ENCODE measurements at regions not wholly inside any gene's neighbourhood (a gene's known extent, or its start where the extent isn't known, plus 50 kb on each side); places are given as distances from the start of the nearest gene placed in this dataset.
"Not testable (repeated sequence)": the region's sequence is repeated elsewhere in the genome, so short reads cannot be mapped to it uniquely, and the experiment has no call there.

DNA sequence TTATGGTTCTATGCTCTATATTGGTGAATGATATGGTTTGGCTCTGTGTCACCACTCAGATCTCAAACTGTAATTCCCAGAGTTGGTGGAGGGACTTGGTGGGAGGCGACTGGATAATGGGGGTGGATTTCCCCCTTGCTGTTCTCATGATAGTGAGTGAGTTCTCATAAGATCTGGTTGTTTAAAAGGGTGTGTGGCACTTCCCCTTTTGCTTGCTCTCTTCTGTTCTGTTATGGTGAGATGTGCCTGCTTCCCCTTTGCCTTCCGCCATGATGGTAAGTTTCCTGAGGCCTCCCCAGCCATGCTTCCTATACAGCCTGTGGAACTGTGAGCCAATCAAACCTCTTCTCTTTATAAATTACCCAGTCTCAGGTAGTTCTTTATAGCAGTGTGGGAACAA lies 446.6 kb upstream of the PDE3A start:
- not testable (repeated sequence) for DNase-seq

DNA sequence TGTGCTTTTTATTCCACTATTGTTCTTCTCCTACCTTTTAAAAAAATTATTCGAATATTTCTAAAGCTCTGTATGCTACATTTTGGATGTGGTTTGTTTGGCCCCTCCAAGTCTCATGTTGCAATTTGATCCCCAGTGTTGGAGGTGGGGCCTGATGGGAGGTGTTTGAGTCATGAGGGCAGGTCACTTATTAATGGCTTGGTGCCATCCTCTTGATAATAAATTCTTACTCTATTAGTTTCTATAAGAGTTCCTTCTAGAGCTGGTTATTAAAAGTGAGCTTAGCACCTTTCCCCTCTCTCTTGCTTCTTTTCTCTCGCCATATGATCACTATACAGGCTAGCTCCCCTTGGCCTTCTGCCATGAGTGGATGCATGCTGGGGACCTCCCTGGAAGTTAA lies 445.6 kb upstream of the PDE3A start:
- no peak for DNase-seq

DNA sequence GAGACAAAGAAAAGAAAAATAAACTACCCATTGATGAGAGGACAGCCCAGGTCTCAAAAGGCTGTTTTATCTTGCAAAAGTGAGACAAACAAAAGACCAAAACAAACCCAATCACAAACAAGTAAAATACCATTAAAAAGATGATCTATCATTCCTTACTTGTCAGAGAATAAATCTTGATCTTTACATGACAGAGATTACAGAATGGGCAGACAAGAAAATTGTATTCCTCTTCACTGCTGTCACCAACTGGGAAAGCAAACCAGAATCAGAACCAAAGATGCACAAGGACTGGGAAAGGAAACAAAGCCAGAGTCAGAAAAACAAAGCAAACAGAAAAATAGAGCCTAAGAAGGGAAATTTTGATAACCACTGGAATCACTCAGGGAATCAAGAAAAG lies 444.0 kb upstream of the PDE3A start:
- no peak for DNase-seq

DNA sequence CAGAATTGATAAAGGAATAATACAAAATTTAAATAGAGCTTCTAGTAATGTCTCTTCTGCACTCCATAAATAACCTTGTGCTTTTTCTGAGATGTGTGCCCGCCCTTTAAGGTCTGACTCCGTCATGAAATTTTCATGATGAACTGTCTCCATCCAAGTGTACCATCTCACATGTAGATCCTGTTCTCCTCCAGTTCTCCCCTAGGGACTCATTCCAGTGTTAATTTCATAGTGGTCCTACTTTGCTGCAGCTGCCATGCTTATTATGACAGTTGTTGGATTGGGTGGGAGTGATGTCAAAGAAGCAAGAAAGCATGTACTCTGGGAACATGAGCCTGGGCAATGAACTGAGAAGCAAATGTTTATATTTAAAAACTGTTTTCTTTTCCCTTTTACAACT lies 442.5 kb upstream of the PDE3A start:
- no peak for DNase-seq

DNA sequence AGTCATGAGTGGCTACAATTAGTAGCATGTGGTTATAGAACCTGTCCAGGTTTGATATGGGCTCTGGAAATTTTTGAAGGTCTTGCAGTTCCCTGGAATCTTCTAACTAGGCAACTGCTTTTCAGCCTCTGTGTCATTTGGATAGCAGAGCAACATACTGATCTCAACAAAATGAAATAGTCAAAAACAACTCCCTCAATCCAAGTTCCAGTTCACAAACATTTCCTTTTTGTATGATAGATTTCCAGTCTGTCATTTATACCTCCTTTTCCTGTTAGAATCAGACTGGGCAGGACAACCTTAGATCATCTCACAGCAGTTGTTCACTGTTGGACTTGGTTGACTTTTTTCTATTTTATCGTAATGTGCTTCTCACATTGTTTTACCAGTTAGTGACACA lies 442.1 kb upstream of the PDE3A start:
- DNase-seq = no peak

DNA sequence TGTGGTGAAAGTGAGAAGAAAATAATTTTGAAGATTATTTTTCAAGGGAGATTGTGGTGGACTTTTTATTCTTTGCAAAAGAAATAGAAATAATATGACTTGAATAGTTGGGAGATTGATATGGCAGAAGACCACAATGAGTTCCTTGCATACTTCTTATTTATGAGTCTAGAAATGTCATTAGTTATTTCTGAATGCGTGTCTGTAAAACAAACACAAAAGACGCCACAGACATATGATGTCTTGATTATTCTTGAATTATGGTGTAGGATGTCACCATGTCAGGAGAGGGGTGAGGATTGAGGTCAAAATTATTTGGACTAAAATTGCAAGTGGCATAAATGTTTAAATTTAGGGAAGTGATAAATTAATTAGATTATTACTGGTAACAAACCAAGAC lies 440.7 kb upstream of the PDE3A start:
- DNase-seq = no peak

DNA sequence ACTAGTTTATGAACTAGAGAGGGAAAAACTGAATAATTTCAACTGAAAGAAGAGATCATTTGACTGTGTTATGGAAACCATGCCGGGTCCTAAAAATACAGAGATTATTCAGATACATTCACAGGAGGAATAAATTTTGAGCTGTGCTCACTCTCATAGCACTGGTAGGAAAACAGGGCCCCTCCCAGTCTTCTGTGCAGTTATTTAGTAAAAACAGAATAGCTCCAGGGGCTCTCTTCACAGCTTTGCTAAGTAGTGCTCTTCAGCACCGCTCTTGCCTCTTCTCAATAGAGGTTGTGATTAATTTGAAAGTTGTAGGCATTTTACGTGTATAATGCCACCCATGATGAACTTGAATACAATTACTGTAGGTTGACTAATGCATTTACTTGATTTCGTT lies 435.9 kb upstream of the PDE3A start:
- DNase-seq = no peak

DNA sequence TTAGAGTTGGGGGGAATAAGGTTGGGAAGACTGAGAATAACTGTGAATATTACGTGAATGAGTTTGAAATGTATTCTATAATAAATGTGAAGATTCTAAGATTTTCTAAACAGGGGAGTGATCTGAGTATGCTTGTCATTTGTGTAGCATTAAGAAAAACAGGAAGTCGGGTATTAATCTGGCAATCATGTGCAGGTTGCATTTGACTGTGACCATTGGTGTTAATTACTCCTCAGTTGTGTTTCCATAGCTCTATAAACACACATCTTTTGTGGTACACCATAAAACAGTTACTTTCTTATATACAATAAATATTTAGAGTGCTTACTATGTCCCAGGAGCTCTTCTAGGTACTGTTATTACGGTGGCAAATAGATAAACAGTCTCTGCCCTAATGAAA lies 434.4 kb upstream of the PDE3A start:
- DNase-seq = no peak

DNA sequence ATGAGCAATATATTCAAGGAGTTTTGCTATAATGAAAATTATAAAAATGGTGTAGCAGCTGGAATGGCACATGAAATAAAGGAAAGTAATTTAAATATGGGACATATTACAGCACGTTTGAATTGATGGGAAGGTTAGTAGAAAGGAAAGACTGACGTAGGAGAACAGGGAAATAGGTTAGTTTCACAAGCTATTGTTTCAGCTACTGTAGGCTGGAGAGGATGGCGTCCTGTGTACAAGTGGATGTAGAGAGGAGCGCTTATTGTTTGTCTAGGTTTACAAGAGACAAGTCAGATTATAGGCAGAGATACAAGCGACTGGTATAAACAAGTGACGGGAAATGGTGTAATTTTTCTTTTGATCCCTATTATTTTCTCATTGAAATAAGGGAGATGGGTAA lies 431.2 kb upstream of the PDE3A start:
- no peak for DNase-seq

DNA sequence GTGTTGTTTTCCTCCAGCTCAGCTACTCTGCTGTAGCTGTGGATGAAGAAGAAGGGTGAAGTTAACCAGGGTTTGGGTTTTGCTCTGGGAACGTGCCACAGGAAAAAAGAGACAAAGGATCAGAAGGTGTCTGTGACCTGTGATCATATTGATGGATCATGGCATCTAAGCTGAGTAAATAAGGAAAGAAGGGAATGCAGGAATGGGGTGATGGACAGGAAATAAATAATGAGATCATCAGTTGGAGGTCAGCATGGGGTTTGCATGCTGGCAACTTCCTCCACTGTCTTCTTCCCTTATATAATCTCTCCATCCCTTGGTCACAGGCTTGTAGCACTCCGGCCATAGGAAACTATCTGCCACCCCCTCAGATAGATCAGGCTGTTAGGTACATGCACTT lies 430.3 kb upstream of the PDE3A start:
- DNase-seq = no peak

DNA sequence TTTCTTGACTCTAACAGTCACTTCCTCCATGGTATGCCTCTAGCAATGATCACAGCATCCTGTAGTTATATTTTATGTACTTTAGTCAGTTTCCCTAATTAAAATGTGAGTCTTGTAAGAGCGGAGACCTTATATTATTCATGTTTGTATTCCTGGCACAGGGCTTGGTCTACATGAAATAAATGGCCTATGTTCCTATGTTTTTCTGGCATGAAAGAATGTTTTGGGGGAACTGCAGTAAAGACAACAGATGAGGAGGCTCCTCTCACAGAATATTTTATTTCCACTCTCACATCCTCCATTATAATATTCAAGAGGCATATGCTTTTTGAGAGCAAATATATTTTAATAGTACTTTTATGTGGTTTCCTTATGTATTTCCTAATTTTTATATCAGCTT lies 429.8 kb upstream of the PDE3A start:
- DNase-seq = no peak

DNA sequence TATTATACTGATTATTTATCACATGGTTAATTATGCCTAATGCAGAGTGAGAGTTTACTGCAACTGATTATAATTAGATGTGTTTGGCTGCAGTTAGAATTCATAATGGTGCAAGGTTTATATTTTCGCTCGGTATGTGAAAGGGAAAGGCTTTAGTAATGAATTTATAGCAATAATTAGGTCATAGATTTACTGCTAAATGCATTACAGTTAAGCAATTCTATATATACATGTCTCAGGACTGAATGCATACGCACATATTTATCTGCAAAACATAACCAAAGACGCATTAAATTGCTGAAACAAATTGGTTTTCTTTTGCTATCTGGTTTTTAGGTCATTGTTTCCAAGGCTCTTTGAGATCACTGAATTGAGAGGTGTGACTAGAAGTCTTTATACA lies 428.1 kb upstream of the PDE3A start:
- DNase-seq = no peak

DNA sequence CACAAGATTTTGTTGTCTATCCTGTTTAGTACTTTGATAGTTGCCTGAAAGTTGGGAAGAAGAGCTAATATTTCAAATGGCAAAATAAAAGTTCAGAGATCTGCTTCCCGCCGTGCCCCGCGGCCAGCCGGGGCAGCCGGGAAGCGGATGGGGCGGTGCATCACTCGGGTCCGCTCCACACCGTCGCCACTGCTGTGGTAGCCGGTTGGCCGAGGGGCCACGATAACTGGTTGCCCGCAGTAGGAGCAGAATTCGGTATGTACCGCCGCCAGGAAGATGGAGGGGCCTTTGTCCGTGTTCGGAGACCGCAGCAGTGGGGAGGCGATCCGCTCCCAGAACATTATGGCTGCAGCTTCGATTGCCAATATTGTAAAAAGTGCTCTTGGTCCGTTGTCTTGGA lies 427.2 kb upstream of the PDE3A start:
- no peak for DNase-seq

DNA sequence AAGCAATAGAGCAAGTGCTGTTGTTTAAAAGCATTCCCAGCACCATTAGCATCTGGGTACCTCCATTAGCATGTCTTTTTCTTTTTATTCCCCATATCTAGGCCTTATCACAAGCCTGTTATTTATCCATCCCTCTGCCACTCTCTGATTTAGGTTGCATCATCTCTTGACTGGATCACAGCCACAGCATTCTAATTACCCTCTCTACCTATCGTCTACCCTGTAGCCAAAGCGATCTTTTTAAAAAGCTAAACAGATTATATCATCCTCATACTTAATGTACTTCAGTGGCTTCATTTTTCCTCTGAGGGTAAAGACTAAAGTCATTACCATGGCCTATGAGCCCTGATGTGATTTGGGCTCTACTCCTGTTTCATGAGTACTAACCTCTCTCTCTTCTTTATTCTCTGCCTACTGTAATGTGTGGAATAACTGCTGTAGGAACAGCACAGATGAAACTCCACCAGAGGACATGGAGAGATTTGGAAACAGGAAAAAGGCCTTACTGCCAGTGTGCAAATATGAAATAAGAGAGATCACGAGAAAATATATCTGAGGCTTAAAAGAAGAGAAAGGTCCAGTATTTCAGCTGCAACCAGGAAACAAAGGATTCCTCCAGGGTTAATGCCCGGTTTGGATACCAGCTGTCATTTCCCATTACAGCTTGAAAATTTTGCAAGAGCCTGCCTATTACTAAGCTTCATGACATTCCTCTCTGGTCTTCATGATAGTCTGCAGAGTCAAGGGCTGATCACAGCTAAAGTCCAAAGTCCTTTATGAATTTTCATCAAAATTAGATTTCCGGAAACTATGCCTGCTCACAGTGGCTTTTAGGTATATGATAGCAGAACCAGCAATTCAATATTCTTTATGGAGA lies 422.5 kb upstream of the PDE3A start:
- no peak for DNase-seq

DNA sequence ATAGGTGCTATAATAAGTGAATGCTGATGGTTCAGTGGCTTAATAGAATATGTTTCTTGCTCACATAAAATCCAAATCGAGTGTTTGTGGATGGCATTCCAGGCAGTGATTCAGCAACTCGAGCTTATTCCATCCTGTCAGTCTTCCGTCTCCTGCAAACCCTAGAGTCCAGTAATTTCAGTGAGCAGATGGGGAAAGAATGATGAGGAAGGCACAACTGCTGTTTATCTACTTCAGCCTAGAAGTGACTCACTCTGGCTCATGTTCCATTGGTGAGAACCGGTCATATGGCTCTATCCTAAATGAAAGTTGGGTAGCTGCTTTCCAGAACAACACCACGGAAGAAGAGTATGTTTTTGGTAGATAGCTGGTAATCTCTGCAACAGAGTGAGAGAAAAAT lies 421.8 kb upstream of the PDE3A start:
- DNase-seq = no peak

DNA sequence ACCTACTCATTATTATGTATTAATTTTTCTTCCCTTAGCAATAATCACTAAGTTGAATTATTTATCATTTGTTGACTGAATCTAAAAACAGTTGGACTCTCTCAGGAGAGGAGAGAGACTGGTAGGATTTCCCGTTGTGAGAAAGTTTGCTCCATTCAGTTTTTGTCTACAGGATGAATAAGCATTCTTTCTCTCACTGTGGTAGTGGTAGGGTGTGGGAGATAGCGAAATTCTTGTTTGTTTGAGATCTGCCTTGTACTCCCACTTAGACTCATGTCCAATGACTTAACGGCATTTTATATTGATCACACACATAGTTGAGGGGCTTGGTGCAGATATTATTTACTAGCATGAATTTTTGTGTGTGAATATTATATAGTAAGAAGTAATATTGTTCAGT lies 421.0 kb upstream of the PDE3A start:
- no peak for DNase-seq

DNA sequence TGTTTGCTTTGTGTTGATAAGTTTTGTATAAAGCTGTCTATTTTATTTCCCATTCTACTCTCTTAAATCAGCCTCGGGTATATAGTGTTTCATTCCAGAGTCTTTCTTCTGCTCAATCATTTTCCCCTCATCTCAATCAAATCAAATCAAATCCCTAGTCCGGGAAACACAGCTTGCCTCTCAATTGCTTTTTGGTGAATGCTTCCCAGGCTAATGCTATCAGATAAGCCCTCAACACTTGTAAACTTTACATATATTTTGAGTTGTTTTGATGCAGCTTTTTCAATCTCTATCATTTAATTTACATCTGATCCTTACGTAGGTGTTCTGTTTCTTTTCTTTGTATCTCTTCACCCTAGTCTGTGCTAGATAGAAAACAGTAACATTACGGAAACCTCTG lies 416.7 kb upstream of the PDE3A start:
- DNase-seq = no peak

DNA sequence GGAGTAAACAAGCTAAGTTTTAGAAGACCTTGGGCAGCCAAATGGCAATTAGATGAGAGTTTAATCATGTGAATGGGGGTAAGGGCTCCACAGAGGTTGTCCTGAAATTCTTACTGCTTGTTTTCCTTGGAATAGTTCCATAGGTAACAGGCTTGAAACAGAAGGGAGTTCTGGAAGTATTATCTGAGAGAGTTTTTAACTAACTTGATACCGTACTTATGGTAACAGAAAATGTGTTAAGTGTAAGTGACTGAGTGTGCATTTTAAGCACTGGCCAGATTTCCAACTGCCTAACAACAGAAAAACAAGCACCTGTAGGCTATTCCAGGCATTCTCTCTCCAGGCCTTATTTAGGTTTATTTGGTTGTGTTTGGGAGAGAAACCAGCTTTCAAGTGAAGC lies 414.6 kb upstream of the PDE3A start:
- DNase-seq = no peak

DNA sequence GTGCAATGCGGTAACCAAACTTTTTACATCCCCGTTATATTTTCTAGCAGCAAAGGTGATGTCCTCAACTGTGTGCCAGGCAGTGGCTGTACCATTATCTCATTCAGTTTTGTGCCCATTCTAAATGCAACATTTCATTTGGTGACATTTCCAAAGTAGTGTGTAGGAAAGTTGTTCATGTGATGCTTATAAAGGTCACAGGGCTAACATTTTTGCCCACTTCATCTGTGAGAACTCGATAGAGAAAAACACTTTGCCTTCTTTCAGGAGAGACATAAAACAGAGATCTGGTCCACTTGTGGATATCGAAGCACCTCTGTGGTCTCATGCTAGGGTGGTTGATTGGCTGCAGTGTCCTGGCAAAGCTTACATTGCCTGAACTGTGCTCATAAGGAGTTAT lies 414.2 kb upstream of the PDE3A start:
- no peak for DNase-seq

DNA sequence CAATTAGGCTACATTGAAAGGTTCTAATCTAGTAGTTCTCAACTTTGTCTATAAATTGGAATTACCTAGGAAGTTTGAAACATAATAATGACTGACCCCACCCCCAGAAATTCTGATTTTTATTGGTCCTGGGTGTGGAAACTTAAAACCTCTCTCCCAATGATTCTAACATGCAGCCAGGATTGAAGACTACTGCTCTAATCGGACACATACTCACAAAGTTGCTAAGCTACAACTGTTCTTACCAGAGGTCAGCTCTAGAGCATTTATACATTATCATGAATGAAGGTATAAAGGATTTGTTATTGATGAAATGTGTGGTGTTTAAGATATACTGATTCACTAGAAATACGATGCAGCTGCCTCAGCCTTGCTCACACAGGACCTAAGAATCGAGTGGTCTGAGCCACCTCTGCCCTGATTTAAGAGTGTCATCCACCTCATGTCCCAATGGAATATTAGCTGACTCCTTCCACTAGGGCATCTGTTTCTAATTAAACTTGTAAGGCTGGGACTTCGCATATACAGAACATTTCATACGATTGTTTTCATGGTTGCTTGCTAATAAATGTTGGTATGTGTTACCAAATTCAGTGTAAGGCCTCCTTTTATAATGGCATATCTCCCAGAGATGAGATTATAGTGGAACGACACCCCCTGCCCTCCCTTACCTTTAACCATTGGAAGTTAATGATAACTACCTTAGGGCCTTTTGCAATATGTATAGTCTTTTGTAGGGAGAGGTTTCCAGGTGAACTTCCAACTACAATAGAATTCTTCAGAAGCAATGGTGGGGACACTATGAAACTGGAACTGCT lies 410.8 kb upstream of the PDE3A start:
- DNase-seq = no peak

DNA sequence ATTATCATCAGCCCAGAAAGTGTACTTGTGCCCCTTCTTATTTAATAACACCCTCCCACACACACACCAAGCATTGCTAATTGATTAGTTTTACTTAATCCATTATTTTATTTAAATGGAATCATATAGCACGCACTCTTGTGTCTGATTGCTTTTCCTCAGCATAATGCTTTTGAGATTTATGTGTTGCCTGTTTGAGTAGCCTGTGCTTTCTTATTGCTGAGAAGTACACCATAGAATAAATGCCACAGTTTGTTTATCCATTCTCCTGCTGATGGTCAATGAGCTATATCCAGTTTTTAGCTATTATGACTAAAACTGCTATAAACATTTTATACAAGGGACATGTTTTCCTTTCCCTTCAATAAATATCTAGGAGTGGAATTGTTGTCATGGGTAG lies 409.9 kb upstream of the PDE3A start:
- no peak for DNase-seq

DNA sequence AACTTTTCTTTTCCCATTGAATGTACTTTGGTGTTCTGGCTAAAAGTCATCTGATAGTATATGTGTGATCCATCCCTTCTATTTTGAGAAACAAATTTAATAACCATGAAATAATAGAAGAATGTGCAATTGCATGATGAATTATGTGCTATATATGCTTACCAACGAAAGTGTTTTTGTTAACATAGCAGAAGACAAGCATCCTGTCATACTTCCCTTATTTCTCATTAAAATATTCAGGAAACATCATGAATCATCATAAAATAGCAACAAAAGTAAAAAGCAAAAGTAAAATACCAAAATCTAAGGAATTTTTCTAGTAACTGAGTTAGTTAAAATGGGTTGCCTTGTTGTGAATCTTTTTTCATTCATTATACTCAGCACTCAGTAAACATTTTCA lies 409.0 kb upstream of the PDE3A start:
- no peak for DNase-seq

DNA sequence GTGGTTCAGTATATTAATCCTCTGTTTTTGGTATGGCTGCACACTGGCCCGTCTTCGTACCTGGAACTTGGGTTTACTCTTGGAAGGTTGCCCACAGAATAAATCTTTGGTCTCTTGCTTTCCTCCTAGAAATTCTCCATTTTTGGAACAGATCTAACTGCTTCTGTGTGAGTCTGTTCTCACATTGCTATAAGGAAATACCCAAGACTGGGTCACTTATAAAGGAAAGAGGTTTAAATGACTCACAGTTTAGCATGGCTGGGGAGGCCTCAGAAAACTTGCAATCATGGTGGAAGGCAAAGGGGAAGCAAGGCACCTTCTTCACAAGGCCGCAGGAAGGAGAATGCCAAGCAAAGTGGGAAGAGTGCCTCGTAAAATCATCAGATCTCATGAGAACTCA lies 407.8 kb upstream of the PDE3A start:
- DNase-seq = no peak

DNA sequence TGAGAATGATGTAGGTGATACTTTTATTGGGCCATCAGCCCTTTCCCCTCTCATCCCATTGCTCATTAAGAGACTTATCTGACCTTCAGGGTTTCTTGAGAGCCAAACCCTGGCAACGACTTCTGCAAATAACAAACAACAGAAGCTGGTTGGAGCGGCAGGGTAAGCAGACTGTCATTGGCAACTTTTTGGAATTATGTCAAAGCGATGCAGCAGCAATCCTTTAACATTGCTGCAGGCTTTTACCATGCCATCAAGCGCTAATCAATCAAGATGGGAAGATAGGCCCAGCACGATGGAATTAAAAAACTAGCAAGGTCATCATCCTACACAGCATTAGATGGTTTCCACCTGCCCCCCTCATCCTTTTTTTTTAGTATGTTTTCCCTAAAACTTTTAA lies 406.1 kb upstream of the PDE3A start:
- no peak for DNase-seq

DNA sequence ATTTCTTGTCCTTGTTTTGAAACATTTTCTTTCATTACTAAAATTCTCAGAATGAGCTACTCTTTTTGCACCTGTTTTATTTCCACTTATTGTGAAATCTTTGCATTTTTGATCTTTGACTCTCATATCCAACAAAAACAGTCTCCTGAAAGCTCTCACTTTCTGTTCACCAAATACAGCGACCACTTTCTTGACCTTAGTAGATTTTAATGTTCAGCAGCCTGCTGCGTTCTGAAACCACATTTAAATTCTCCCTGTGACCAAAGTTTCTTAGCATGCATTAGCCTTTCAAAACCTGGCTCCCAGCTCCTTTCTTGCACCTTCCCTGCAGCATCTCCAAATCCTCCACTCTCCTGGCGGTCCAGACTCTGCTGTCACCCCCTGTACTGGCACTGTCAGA lies 404.4 kb upstream of the PDE3A start:
- DNase-seq = no peak
